SH-SY5Y (cell line): ENCODE measurements at regions not wholly inside any gene's neighbourhood (a gene's known extent, or its start where the extent isn't known, plus 50 kb on each side); places are given as distances from the start of the nearest gene placed in this dataset.

Source experiments
- GATA2 ChIP-seq: IDR thresholded peaks from 2 replicates; pipeline ENCODE4 v1.6.1; 2011; ENCODE audit warnings: mild to moderate bottlenecking, low read depth, low read length
- GATA3 ChIP-seq: IDR thresholded peaks from 2 replicates; pipeline ENCODE4 v1.6.1; 2011; ENCODE audit warnings: low read depth, mild to moderate bottlenecking, low read length, moderate library complexity

GRCh38 chr13:68627379-68627778 is 1397.2 kb upstream of the PCDH9 start:
- no peak for TF ChIP-seq GATA2
- TF ChIP-seq GATA3 = no peak
